C4-2B (cell line): ENCODE measurements at regions not wholly inside any gene's neighbourhood (a gene's known extent, or its start where the extent isn't known, plus 50 kb on each side); places are given as distances from the start of the nearest gene placed in this dataset.

Experiments used
- CTCF ChIP-seq: fragments of 450-650 bp; conservative IDR thresholded peaks from 2 replicates; pipeline ENCODE4 v1.5.1; 2017; ENCODE audit warnings: mild to moderate bottlenecking
- ZFX ChIP-seq: fragments of 450-650 bp; IDR thresholded peaks from 2 replicates; pipeline ENCODE4 v1.6.1; 2017

- TF ChIP-seq CTCF (no peak), ZFX (no peak)
Observed at GRCh38 chr10:118528426-118528825, 67.0 kb downstream of the PRLHR start.
